ENCODE measurements at regions not wholly inside any gene's neighbourhood (a gene's known extent, or its start where the extent isn't known, plus 50 kb on each side); places are given as distances from the start of the nearest gene placed in this dataset.

GRCh38 chr11:134574947-134575346 is 162.9 kb upstream of the B3GAT1 start:
- TF ChIP-seq POLR2A (IDR thresholded peaks at IDR 0.05) (no peak), CTCF (IDR thresholded peaks at IDR 0.05 in 4 of 5, conservative IDR thresholded peaks at IDR 0.05 in 1 of 5) (no peak)
